Keratinocyte (primary cell): ENCODE measurements at regions not wholly inside any gene's neighbourhood (a gene's known extent, or its start where the extent isn't known, plus 50 kb on each side); places are given as distances from the start of the nearest gene placed in this dataset.

ENCODE experiments used
- DNase-seq: peaks from one replicate; pipeline ENCODE4 v3.0.0-alpha.2; 2011; ENCODE audit warnings: low read depth, missing footprints, low spot score
- FAIRE-seq: peaks from 2 replicates; lab custom pipeline; 2011; peaks lifted over from hg19 to GRCh38; lab: Jason Lieb, UNC
- H2AFZ ChIP-seq: 2 replicates; pipeline ENCODE4 v1.6.0; 2012; ENCODE audit warnings: low read length, control low read depth, inconsistent platforms; ENCODE audit not compliant: control insufficient read depth
- H3K27ac ChIP-seq: 2 replicates; pipeline ENCODE4 v1.5.1; 2011; ENCODE audit warnings: low read length; ENCODE audit not compliant: control insufficient read depth, insufficient read depth
- H3K27me3 ChIP-seq: 3 replicates; pipeline ENCODE4 v1.6.0; 2011; ENCODE audit warnings: low read length; ENCODE audit not compliant: control insufficient read depth, insufficient read depth; ENCODE audit errors: extremely low read depth
- H3K36me3 ChIP-seq, 2 experiments: 2 replicates in 1 of 2; 3 replicates in 1 of 2; pipeline ENCODE4 v1.5.1; 2011; ENCODE audit warnings: low read length in 2 of 2, mild to moderate bottlenecking in 1 of 2; ENCODE audit not compliant: control insufficient read depth in 2 of 2, insufficient read depth in 2 of 2; ENCODE audit errors: extremely low read depth in 1 of 2
- H3K4me1 ChIP-seq: 3 replicates; pipeline ENCODE4 v1.5.1; 2011; ENCODE audit warnings: low read length; ENCODE audit not compliant: control insufficient read depth, insufficient read depth; ENCODE audit errors: extremely low read depth
- H3K4me2 ChIP-seq: 3 replicates; pipeline ENCODE4 v1.6.0; 2011; ENCODE audit warnings: low read depth, low read length; ENCODE audit not compliant: control insufficient read depth, insufficient read depth; ENCODE audit errors: extremely low read depth
- H3K4me3 ChIP-seq, 3 experiments: fragments of 200-600 bp in 1 of 3; sonication (generic) in 1 of 3; 2 replicates in 2 of 3; 3 replicates in 1 of 3; pipeline ENCODE4 v1.5.1; 2011 to 2016; ENCODE audit warnings: low read length in 3 of 3, mild to moderate bottlenecking in 3 of 3, control low read depth in 2 of 3, inconsistent platforms in 1 of 3, low read depth in 1 of 3, mixed read lengths in 1 of 3, mixed run types in 1 of 3, moderate library complexity in 1 of 3; ENCODE audit not compliant: control insufficient read depth in 2 of 3, insufficient read depth in 2 of 3; ENCODE audit errors: extremely low read depth in 1 of 3
- H3K79me2 ChIP-seq: 2 replicates; pipeline ENCODE4 v1.6.0; 2012; ENCODE audit warnings: low read length; ENCODE audit not compliant: control insufficient read depth, insufficient read depth
- H3K9ac ChIP-seq: 3 replicates; pipeline ENCODE4 v1.6.0; 2011; ENCODE audit warnings: low read length; ENCODE audit not compliant: control insufficient read depth, insufficient read depth; ENCODE audit errors: extremely low read depth
- H3K9me1 ChIP-seq: 3 replicates; pipeline ENCODE4 v1.6.0; 2011; ENCODE audit warnings: low read length; ENCODE audit not compliant: control insufficient read depth, insufficient read depth; ENCODE audit errors: extremely low read depth
- H3K9me3 ChIP-seq: 2 replicates; pipeline ENCODE4 v1.5.1; 2012; ENCODE audit warnings: low read depth, low read length; ENCODE audit not compliant: control insufficient read depth
- H4K20me1 ChIP-seq: 3 replicates; pipeline ENCODE4 v1.6.0; 2011; ENCODE audit warnings: low read length; ENCODE audit not compliant: control insufficient read depth, insufficient read depth; ENCODE audit errors: extremely low read depth
- EZH2 ChIP-seq: IDR thresholded peaks from one replicate; pipeline ENCODE4 v1.6.1; 2012; ENCODE audit warnings: inconsistent platforms, mild to moderate bottlenecking, low read length, moderate library complexity
- dilution Hi-C: fragments of 300-500 bp; cut with MboI; formaldehyde crosslinking; loops from one replicate; pipeline ENCODE4 v1.7.0; 2020; ENCODE audit warnings: low sequenced_read_pairs; ENCODE audit not compliant: extremely low pct_ligation_motif_present
- TF ChIP-seq, protein P1 (sequence below), 3 experiments: IDR thresholded peaks in 1 of 3; conservative IDR thresholded peaks in 1 of 3; optimal IDR thresholded peaks in 1 of 3; 2 replicates in 2 of 3; 3 replicates in 1 of 3; pipeline versions ENCODE3 to v1.5.1; 2011; ENCODE audit warnings: low read length in 3 of 3, mild to moderate bottlenecking in 3 of 3, moderate library complexity in 2 of 3, control low read depth in 1 of 3, inconsistent platforms in 1 of 3; ENCODE audit not compliant: insufficient read depth in 2 of 3; ENCODE audit errors: extremely low read depth in 1 of 3

DNA sequence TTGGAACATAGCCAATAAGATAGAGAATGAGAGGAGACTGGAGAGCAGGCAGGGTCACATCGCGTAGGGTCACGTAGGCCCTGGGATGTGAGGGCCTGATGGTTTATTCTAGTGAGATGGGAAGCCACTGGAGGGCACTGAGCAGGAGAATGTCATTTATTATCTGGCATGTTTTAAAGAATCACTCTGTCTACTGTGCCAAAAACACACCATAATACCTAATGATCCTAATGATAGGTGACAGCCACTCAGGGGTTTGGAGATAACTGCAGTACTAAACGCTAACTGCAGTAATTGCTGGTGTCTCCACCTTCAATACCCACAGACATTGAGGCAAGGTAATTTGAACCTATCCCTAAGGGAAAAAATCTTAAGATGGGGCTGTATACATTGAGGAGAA is 185.4 kb downstream of the TTLL7 start:
- H3K9ac ChIP-seq, result no peak overlapping the region
- H3K79me2 ChIP-seq, result no peaks in the 10 kb centered on the region
- no peaks in the 10 kb centered on the region for H3K36me3 ChIP-seq
- no peaks in the 10 kb centered on the region for H3K27me3 ChIP-seq
- DNase-seq (no peak), FAIRE-seq (no peak)
- no peak overlapping the region for H3K27ac ChIP-seq
- no peak overlapping the region for H2AFZ ChIP-seq
- H3K4me2 ChIP-seq, result no peak overlapping the region
- TF ChIP-seq, protein P1, sequence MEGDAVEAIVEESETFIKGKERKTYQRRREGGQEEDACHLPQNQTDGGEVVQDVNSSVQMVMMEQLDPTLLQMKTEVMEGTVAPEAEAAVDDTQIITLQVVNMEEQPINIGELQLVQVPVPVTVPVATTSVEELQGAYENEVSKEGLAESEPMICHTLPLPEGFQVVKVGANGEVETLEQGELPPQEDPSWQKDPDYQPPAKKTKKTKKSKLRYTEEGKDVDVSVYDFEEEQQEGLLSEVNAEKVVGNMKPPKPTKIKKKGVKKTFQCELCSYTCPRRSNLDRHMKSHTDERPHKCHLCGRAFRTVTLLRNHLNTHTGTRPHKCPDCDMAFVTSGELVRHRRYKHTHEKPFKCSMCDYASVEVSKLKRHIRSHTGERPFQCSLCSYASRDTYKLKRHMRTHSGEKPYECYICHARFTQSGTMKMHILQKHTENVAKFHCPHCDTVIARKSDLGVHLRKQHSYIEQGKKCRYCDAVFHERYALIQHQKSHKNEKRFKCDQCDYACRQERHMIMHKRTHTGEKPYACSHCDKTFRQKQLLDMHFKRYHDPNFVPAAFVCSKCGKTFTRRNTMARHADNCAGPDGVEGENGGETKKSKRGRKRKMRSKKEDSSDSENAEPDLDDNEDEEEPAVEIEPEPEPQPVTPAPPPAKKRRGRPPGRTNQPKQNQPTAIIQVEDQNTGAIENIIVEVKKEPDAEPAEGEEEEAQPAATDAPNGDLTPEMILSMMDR (optimal IDR thresholded peaks at IDR 0.05 in 1 of 3, IDR thresholded peaks at IDR 0.05 in 1 of 3, conservative IDR thresholded peaks at IDR 0.05 in 1 of 3; ENCODE audit: extremely low read depth in 1 of 3, insufficient read depth in 2 of 3, low read length in 3 of 3), result no peak
- no peak for TF ChIP-seq EZH2
- H3K9me1 ChIP-seq, result no peaks in the 10 kb centered on the region
- H3K4me3 ChIP-seq, result no peak overlapping the region
- dilution Hi-C loops, result no loop called here
- H3K4me1 ChIP-seq, result no peaks in the 10 kb centered on the region
- no peaks in the 10 kb centered on the region for H4K20me1 ChIP-seq
- H3K9me3 ChIP-seq, result no peaks in the 10 kb centered on the region

DNA sequence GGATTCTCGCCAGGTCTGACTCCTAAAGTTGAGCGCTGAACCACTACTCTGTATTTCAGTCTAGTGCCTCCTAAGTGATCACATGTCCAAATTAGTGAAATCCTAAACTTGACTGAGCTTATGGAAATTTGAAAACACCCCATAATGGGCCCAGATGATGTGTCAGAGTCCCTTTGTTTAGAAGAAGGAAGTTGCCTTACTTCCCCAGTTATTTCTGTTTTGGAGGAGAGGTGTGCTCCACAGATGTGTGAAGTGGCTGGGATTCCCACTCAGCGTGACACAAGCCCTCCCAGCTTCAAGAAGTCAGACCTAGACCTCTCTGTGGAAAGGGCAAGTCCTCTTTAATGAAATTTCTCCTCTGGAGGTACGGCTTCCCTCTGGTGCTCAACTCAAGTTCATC is 188.8 kb downstream of the TTLL7 start:
- dilution Hi-C loops, result no loop called here
- no peaks in the 10 kb centered on the region for H3K9me1 ChIP-seq
- no peak overlapping the region for H2AFZ ChIP-seq
- FAIRE-seq, result no peak
- no peak for DNase-seq
- no peaks in the 10 kb centered on the region for H3K27me3 ChIP-seq
- no peaks in the 10 kb centered on the region for H3K79me2 ChIP-seq
- H3K27ac ChIP-seq, result no peak overlapping the region
- no peaks in the 10 kb centered on the region for H3K9me3 ChIP-seq
- no peaks in the 10 kb centered on the region for H3K36me3 ChIP-seq
- H4K20me1 ChIP-seq, result no peaks in the 10 kb centered on the region
- no peak for TF ChIP-seq EZH2
- TF ChIP-seq, protein P1 (optimal IDR thresholded peaks at IDR 0.05 in 1 of 3, IDR thresholded peaks at IDR 0.05 in 1 of 3, conservative IDR thresholded peaks at IDR 0.05 in 1 of 3; ENCODE audit: extremely low read depth in 1 of 3, insufficient read depth in 2 of 3, low read length in 3 of 3), result no peak
- H3K9ac ChIP-seq, result no peak overlapping the region
- no peak overlapping the region for H3K4me3 ChIP-seq
- H3K4me2 ChIP-seq, result no peak overlapping the region
- no peaks in the 10 kb centered on the region for H3K4me1 ChIP-seq
